ENCODE measurements at regions not wholly inside any gene's neighbourhood (a gene's known extent, or its start where the extent isn't known, plus 50 kb on each side); places are given as distances from the start of the nearest gene placed in this dataset.
A peak's percentile ranks its signal among the peaks of the same experiment; 100 is the strongest.

- peak in 1 of 7 experiments; percentile 11 for TF ChIP-seq CTCF (IDR thresholded peaks at IDR 0.05)
- TF ChIP-seq POLR2A (IDR thresholded peaks at IDR 0.05), result no peak
Observed at GRCh38 chr5:167217097-167217743, 1074.2 kb upstream of the WWC1 start.
